AG08396 (cell line): ENCODE measurements at regions not wholly inside any gene's neighbourhood (a gene's known extent, or its start where the extent isn't known, plus 50 kb on each side); places are given as distances from the start of the nearest gene placed in this dataset.

Experiments used
- DNase-seq: peaks from one replicate; pipeline ENCODE4 v3.0.0; 2012; ENCODE audit warnings: low spot score, mixed read lengths

GRCh38 chr15:47824147-47824546, 106.8 kb downstream of the SEMA6D start:
- DNase-seq, result no peak

GRCh38 chr15:47829667-47830066, 112.4 kb downstream of the SEMA6D start:
- no peak for DNase-seq

GRCh38 chr15:47834093-47834492, 116.8 kb downstream of the SEMA6D start:
- no peak for DNase-seq

- DNase-seq, result no peak
These were observed 122.0 kb downstream of the SEMA6D start for GRCh38 chr15:47839233-47839825.

GRCh38 chr15:47843124-47843663, 125.9 kb downstream of the SEMA6D start:
- DNase-seq, result no peak

- no peak for DNase-seq
These were observed 127.1 kb downstream of the SEMA6D start for GRCh38 chr15:47844437-47844836.

GRCh38 chr15:47846128-47846868, 129.0 kb downstream of the SEMA6D start:
- no peak for DNase-seq

- no peak for DNase-seq
These were observed 129.6 kb downstream of the SEMA6D start for GRCh38 chr15:47846876-47847275.

- no peak for DNase-seq
These were observed 138.8 kb downstream of the SEMA6D start for GRCh38 chr15:47856071-47856470.

GRCh38 chr15:47857014-47857775, 139.9 kb downstream of the SEMA6D start:
- no peak for DNase-seq

- no peak for DNase-seq
These were observed 140.5 kb downstream of the SEMA6D start for GRCh38 chr15:47857776-47858167.

GRCh38 chr15:47861111-47861903, 144.0 kb downstream of the SEMA6D start:
- no peak for DNase-seq

GRCh38 chr15:47862402-47862801, 145.1 kb downstream of the SEMA6D start:
- no peak for DNase-seq

- no peak for DNase-seq
These were observed 149.1 kb downstream of the SEMA6D start for GRCh38 chr15:47866446-47866845.

GRCh38 chr15:47870300-47870955, 153.1 kb downstream of the SEMA6D start:
- no peak for DNase-seq

GRCh38 chr15:47870956-47871625, 153.8 kb downstream of the SEMA6D start:
- peak; percentile 17 for DNase-seq

- no peak for DNase-seq
These were observed 154.9 kb downstream of the SEMA6D start for GRCh38 chr15:47872208-47872607.

GRCh38 chr15:47872869-47873432, 155.6 kb downstream of the SEMA6D start:
- DNase-seq, result no peak

- DNase-seq, result no peak
These were observed 159.7 kb downstream of the SEMA6D start for GRCh38 chr15:47876986-47877385.

- no peak for DNase-seq
These were observed 160.5 kb downstream of the SEMA6D start for GRCh38 chr15:47877836-47878235.

GRCh38 chr15:47885920-47886319, 168.6 kb downstream of the SEMA6D start:
- peak; percentile 27 for DNase-seq
